Peyer's patch (tissue), 4 donors: ENCODE measurements at regions not wholly inside any gene's neighbourhood (a gene's known extent, or its start where the extent isn't known, plus 50 kb on each side); places are given as distances from the start of the nearest gene placed in this dataset.

Source experiments
- CTCF ChIP-seq, 6 experiments: fragments of 450-650 bp in 4 of 6; fragments of 200-600 bp in 2 of 6; sonication (generic) in 1 of 6; IDR thresholded peaks; one replicate each; pipeline ENCODE4 v1.5.1; 2017 to 2019; ENCODE audit warnings: antibody characterized with exemption in 6 of 6, mild to moderate bottlenecking in 3 of 6, moderate library complexity in 1 of 6
- POLR2A ChIP-seq, 2 donors: fragments of 450-650 bp; IDR thresholded peaks; one replicate each; pipeline ENCODE4 v1.5.1; 2017; ENCODE audit warnings: antibody characterized with exemption in 2 of 2, mild to moderate bottlenecking in 2 of 2, moderate library complexity in 2 of 2

- TF ChIP-seq CTCF (IDR thresholded peaks at IDR 0.05) (no peak), POLR2A (IDR thresholded peaks at IDR 0.05) (no peak)
Measured at GRCh38 chr4:31657859-31658570, 937.8 kb downstream of the PCDH7 start.
